HEK293T (cell line): ENCODE measurements at regions not wholly inside any gene's neighbourhood (a gene's known extent, or its start where the extent isn't known, plus 50 kb on each side); places are given as distances from the start of the nearest gene placed in this dataset.

Experiments
- CTCF ChIA-PET: fragments of 350-600 bp; formaldehyde crosslinking; extraction: SDS; loops from one replicate; lab custom pipeline; 2021; ENCODE audit warnings: antibody characterized with exemption, inconsistent platforms; lab: Yijun Ruan, JAX
- POLR2A ChIA-PET: fragments of 350-600 bp; formaldehyde crosslinking; extraction: SDS; loops from one replicate; lab custom pipeline; 2020; ENCODE audit warnings: antibody characterized with exemption, inconsistent platforms; lab: Yijun Ruan, JAX
- DNase-seq: peaks from one replicate; pipeline ENCODE4 v3.0.0; 2012; ENCODE audit warnings: mixed read lengths; ENCODE audit errors: extremely low spot score
- ARNT ChIP-seq: fragments of 450-650 bp; IDR thresholded peaks from 2 replicates; pipeline ENCODE4 v1.6.1; 2017; ENCODE audit warnings: mild to moderate bottlenecking
- BHLHE40 ChIP-seq: fragments of 450-650 bp; IDR thresholded peaks from 2 replicates; pipeline ENCODE4 v1.6.1; 2016; ENCODE audit warnings: mild to moderate bottlenecking, moderate library complexity, borderline replicate concordance
- CTBP1 ChIP-seq: fragments of 450-650 bp; IDR thresholded peaks from 2 replicates; pipeline ENCODE4 v1.6.1; 2016; ENCODE audit warnings: borderline replicate concordance
- ELF4 ChIP-seq: fragments of 450-650 bp; IDR thresholded peaks from 2 replicates; pipeline ENCODE4 v1.6.1; 2017; ENCODE audit warnings: antibody characterized with exemption
- FOXA1 ChIP-seq: fragments of 450-650 bp; IDR thresholded peaks from 2 replicates; pipeline ENCODE4 v1.6.1; 2016; ENCODE audit warnings: mild to moderate bottlenecking
- FOXK2 ChIP-seq: fragments of 450-650 bp; IDR thresholded peaks from 2 replicates; pipeline ENCODE4 v1.6.1; 2016; ENCODE audit warnings: mild to moderate bottlenecking
- FOXM1 ChIP-seq: fragments of 450-650 bp; IDR thresholded peaks from 2 replicates; pipeline ENCODE4 v1.6.1; 2017; ENCODE audit warnings: mild to moderate bottlenecking, borderline replicate concordance
- HDGF ChIP-seq: fragments of 450-650 bp; IDR thresholded peaks from 2 replicates; pipeline ENCODE4 v1.6.1; 2017; ENCODE audit warnings: antibody characterized with exemption, borderline replicate concordance
- L3MBTL2 ChIP-seq: fragments of 450-650 bp; conservative IDR thresholded peaks from 2 replicates; pipeline ENCODE4 v1.6.1; 2016; ENCODE audit warnings: mild to moderate bottlenecking
- LEF1 ChIP-seq: fragments of 450-650 bp; IDR thresholded peaks from 2 replicates; pipeline ENCODE4 v1.6.1; 2017; ENCODE audit warnings: mild to moderate bottlenecking, borderline replicate concordance
- NFRKB ChIP-seq: fragments of 450-650 bp; IDR thresholded peaks from 2 replicates; pipeline ENCODE4 v1.6.1; 2016; ENCODE audit warnings: mild to moderate bottlenecking, moderate library complexity
- SP1 ChIP-seq: fragments of 450-650 bp; IDR thresholded peaks from 2 replicates; pipeline ENCODE4 v1.6.1; 2017
- SUZ12 ChIP-seq: fragments of 450-650 bp; IDR thresholded peaks from 2 replicates; pipeline ENCODE4 v1.6.1; 2016; ENCODE audit warnings: mild to moderate bottlenecking
- TARDBP ChIP-seq: fragments of 450-650 bp; IDR thresholded peaks from 2 replicates; pipeline ENCODE4 v1.6.1; 2016
- ZNF384 ChIP-seq: fragments of 450-650 bp; IDR thresholded peaks from 2 replicates; pipeline ENCODE4 v1.6.1; 2016
- TF ChIP-seq, protein P1 (sequence below): fragments of 450-650 bp; IDR thresholded peaks from 2 replicates; pipeline ENCODE4 v1.6.1; 2016

DNA sequence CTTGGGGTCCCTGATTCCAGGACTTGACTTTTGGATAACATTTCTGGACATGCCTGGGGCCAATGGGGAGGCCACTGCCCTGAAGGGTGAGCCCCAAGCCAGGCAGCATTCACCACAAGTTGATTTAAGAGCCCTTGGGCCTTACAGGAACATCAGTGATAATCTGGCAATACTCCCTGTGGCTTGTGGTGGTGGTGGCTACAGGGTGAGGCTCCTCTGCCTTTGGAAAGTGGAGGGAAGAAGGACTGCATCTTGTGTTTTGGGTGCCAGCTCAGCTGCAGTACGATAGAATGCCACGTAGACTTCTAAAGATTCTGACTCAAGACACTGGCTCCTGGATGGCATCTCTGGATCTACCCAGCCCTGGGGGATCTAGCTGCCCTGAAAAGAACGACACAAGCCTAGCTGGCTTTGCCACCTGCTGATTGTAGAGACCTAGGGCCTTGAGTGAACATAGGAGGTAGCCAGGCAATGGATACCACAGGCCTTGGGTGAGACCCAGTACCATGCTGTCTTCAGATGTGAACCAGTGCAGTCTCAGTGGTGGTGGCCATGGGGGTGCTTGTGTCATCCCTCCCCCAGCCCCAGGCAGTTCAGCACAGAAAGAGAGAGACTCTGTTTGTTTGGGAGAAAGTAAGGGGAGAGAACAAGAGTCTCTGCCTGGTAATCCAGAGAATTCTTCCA is 79.0 kb upstream of the DAP start:
- no peak for DNase-seq
- ChIA-PET POLR2A (no interaction called here), CTCF (no interaction called here)
- no peak for TF ChIP-seq FOXK2
- TF ChIP-seq NFRKB, result no peak
- TF ChIP-seq HDGF, result no peak
- TF ChIP-seq ELF4, result no peak
- TF ChIP-seq LEF1, result no peak
- no peak for TF ChIP-seq FOXA1
- no peak for TF ChIP-seq CTBP1
- no peak for TF ChIP-seq SUZ12
- no peak for TF ChIP-seq L3MBTL2
- TF ChIP-seq ARNT, result no peak

DNA sequence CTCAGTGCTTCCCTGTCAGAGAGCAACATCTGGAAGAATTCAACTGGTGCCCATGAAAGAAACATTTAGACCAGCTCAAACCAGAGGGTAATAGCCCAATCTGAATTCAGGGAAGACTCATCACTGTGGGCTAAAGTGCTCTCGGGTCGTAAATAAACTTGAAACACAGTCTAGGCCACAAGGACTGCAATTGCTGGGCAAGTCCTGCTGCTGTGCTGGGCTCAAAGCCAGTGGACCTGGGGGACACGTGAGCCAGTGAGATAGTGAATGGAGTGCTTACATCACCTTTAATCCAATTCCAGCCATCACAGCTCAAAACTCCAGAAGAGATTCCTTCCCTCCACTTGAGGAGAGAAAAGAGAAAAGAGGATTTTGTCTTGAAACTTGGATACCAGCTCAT is 78.1 kb upstream of the DAP start:
- ChIA-PET POLR2A (no interaction called here), CTCF (no interaction called here)
- no peak for DNase-seq
- TF ChIP-seq SP1 (no peak), SUZ12 (no peak), FOXK2 (no peak), L3MBTL2 (no peak), FOXA1 (no peak), HDGF (no peak), LEF1 (no peak), ARNT (no peak), ZNF384 (no peak), FOXM1 (no peak), CTBP1 (no peak), TARDBP (no peak), ELF4 (no peak)
- TF ChIP-seq, protein P1, sequence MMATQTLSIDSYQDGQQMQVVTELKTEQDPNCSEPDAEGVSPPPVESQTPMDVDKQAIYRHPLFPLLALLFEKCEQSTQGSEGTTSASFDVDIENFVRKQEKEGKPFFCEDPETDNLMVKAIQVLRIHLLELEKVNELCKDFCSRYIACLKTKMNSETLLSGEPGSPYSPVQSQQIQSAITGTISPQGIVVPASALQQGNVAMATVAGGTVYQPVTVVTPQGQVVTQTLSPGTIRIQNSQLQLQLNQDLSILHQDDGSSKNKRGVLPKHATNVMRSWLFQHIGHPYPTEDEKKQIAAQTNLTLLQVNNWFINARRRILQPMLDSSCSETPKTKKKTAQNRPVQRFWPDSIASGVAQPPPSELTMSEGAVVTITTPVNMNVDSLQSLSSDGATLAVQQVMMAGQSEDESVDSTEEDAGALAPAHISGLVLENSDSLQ, result no peak

DNA sequence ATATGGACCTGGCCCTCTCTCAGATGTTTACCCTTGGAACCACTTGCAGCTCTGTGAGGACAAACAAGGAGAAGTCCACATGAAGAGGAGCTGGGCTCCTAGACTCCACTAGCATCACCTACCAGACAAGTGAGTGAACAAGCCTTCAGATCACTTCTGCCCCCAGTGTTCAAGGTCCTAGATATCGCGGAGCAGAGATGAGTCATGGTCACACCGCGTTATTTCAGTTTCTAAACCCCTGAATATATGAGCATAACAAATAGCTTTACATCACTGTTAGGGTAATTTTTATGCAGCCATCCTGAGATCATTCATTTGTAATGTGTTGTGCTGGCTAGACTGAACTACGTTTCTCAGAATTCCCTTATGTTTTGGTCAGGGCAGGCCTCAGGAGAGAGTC is 77.0 kb upstream of the DAP start:
- POLR2A ChIA-PET, result no interaction called here
- DNase-seq, result no peak
- CTCF ChIA-PET, result interaction anchor here (1.4 kb wide), 1 partner anchor 18 kb away, joined by 5 read pairs; no protein-coding TSS in a partner anchor
- TF ChIP-seq BHLHE40, result no peak
- TF ChIP-seq SUZ12, result no peak
- TF ChIP-seq NFRKB, result no peak
- TF ChIP-seq L3MBTL2, result no peak

DNA sequence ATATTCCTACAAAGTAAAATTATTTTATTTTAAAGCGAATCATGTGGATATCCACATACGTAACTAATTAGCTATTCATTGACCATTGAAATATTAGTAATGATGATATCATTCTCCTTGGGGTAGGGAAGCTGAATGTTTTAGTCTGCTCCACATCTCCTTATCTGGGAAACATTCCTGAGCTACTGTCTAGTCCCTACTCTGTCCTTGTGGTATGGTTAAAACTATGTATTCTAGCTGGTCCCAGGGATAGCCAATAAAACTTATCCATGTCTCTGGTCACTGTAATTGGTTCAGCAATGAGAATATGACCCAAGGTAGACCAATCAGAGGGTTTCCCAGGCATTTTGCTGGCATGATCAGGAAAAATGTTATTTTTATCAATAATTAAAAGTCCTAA is 76.0 kb upstream of the DAP start:
- ChIA-PET POLR2A (interaction anchor here (0.6 kb wide), 1 partner anchor 1503 kb away, joined by 3 read pairs; no protein-coding TSS in a partner anchor), CTCF (no interaction called here)
- no peak for TF ChIP-seq FOXM1
- no peak for TF ChIP-seq CTBP1
- TF ChIP-seq SP1, result no peak
- TF ChIP-seq L3MBTL2, result no peak
- TF ChIP-seq NFRKB, result no peak
- TF ChIP-seq, protein P1, result no peak
- no peak for TF ChIP-seq FOXA1
- TF ChIP-seq FOXK2, result no peak
- TF ChIP-seq BHLHE40, result no peak
- no peak for TF ChIP-seq ELF4
- TF ChIP-seq LEF1, result no peak
- TF ChIP-seq TARDBP, result no peak
- DNase-seq, result no peak

DNA sequence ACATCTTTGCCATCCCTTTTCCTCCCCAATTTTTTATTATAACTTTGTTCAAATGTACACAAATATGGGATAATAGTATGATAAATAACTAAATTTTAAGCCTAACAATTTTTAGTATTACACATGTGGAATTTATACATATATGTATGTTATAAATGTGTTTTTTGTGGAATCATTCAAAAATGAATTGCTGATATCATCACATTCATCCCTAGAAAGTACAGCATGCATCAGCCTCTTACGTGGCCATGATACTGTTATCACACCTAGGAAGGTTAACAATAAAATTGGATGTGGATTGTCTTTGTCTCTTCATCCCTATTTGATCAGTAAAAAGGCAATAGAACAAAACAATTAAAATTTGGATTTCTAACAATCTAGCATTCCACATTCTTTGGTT is 73.7 kb upstream of the DAP start:
- no peak for DNase-seq
- ChIA-PET CTCF (no interaction called here), POLR2A (no interaction called here)
- no peak for TF ChIP-seq NFRKB
- TF ChIP-seq CTBP1, result no peak
- TF ChIP-seq LEF1, result no peak

DNA sequence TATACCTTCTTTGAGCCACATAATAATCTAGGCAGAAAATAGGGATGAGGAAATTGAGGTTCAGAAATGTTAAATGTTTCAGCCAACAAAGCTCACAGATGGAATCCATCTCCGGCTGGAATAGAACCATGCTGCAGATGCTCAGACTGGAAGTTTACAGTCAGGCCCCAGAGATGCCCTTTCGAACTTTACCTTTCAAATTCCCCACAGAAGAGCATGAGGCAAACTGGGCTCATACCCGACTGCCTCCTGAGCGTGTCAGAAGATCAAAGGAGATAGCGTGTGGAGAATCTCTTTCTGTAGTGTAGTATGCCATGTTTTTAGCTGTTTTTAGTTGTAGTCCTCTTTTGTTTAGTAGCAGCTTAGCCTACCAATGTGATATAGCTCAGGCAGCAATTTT is 72.0 kb upstream of the DAP start:
- DNase-seq, result no peak
- CTCF ChIA-PET, result interaction anchor here (0.9 kb wide), 1 partner anchor 34 kb away, joined by 4 read pairs; no protein-coding TSS in a partner anchor
- TF ChIP-seq BHLHE40 (no peak), ARNT (no peak), L3MBTL2 (no peak), FOXA1 (no peak), TARDBP (no peak), ZNF384 (no peak), NFRKB (no peak), SUZ12 (no peak), SP1 (no peak), FOXK2 (no peak), LEF1 (no peak), HDGF (no peak), ELF4 (no peak), CTBP1 (no peak), FOXM1 (no peak)
- TF ChIP-seq, protein P1, result no peak
- POLR2A ChIA-PET, result no interaction called here
